C4-2B (cell line): ENCODE measurements at regions not wholly inside any gene's neighbourhood (a gene's known extent, or its start where the extent isn't known, plus 50 kb on each side); places are given as distances from the start of the nearest gene placed in this dataset.

Source experiments
- CTCF ChIP-seq: fragments of 450-650 bp; conservative IDR thresholded peaks from 2 replicates; pipeline ENCODE4 v1.5.1; 2017; ENCODE audit warnings: mild to moderate bottlenecking
- ZFX ChIP-seq: fragments of 450-650 bp; IDR thresholded peaks from 2 replicates; pipeline ENCODE4 v1.6.1; 2017

- TF ChIP-seq CTCF (no peak), ZFX (no peak)
These were observed 70.3 kb upstream of the PRICKLE2 start for GRCh38 chr3:64295594-64295993.
